ENCODE measurements at regions not wholly inside any gene's neighbourhood (a gene's known extent, or its start where the extent isn't known, plus 50 kb on each side); places are given as distances from the start of the nearest gene placed in this dataset.

DNA sequence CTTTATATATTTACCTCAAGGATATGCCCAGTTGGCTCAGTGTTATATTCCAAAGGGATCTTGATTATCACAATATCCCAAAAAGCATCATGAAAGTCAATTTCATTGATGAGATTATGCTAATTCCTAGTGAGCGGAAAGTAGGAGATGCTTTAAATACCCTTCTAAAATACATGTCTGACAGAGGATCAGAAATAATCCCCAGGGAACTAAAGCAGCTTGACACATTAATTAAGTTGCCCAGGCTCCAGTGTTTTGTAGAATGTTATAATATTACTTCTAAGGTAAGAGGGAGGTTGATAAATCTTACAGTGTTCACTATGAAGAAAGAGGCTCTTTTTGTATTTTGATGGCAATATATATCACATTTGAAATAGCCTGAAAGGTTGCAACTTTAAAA, 767.5 kb upstream of the ROBO1 start:
- H3K27ac ChIP-seq: no peak overlapping the region
- H3K27me3 ChIP-seq (replicated peaks; ENCODE audit: insufficient read depth): no peaks in the 10 kb centered on the region
- no peaks in the 10 kb centered on the region for H4K20me1 ChIP-seq (ENCODE audit: insufficient read depth)
- H3K9me2 ChIP-seq (ENCODE audit: insufficient read depth): no peaks in the 10 kb centered on the region
- H3K4me3 ChIP-seq: no peak overlapping the region
- no peaks in the 10 kb centered on the region for H3F3A ChIP-seq (ENCODE audit: insufficient read depth)
- H3K36me3 ChIP-seq (ENCODE audit: low read depth): no peaks in the 10 kb centered on the region
- H3K79me2 ChIP-seq (ENCODE audit: insufficient read depth): no peaks in the 10 kb centered on the region
- H3K9me3 ChIP-seq (ENCODE audit: low read depth): no peaks in the 10 kb centered on the region
- TF ChIP-seq EZH2 (IDR thresholded peaks at IDR 0.05; ENCODE audit: insufficient read depth, poor library complexity, severe bottlenecking): no peak
- no peak for TF ChIP-seq EZH2phosphoT487 (IDR thresholded peaks at IDR 0.05; ENCODE audit: insufficient read depth, low read depth)
- no peak overlapping the region for H2AFZ ChIP-seq
- DNase-seq: no peak
- in situ Hi-C loops (cut with MboI): no loop called here
- H3K9ac ChIP-seq: no peak overlapping the region
- WGBS, 2 experiments (ENCODE audit: low coverage in 1 of 2, low lambda C conversion rate in 2 of 2, missing lambda C conversion rate in 2 of 2): 52 to 87% methylated on average over 1 of the region's 1 CpG
- H3K4me1 ChIP-seq (ENCODE audit: insufficient read depth): no peaks in the 10 kb centered on the region
- H3K4me2 ChIP-seq (ENCODE audit: unreplicated experiment): no peak overlapping the region

- no peaks in the 10 kb centered on the region for H3K36me3 ChIP-seq (ENCODE audit: low read depth)
- in situ Hi-C loops (cut with MboI): no loop called here
- no peak overlapping the region for H3K27ac ChIP-seq
- 31 to 35% methylated on average over 3 of the region's 3 CpGs for WGBS, 2 experiments (ENCODE audit: low coverage in 1 of 2, low lambda C conversion rate in 2 of 2, missing lambda C conversion rate in 2 of 2)
- no peaks in the 10 kb centered on the region for H3F3A ChIP-seq (ENCODE audit: insufficient read depth)
- H2AFZ ChIP-seq: no peak overlapping the region
- no peaks in the 10 kb centered on the region for H3K9me3 ChIP-seq (ENCODE audit: low read depth)
- no peaks in the 10 kb centered on the region for H3K79me2 ChIP-seq (ENCODE audit: insufficient read depth)
- H3K4me3 ChIP-seq: no peak overlapping the region
- H3K4me2 ChIP-seq (ENCODE audit: unreplicated experiment): no peak overlapping the region
- H3K9me2 ChIP-seq (ENCODE audit: insufficient read depth): no peaks in the 10 kb centered on the region
- no peaks in the 10 kb centered on the region for H3K4me1 ChIP-seq (ENCODE audit: insufficient read depth)
- H3K9ac ChIP-seq: no peak overlapping the region
- TF ChIP-seq EZH2 (IDR thresholded peaks at IDR 0.05; ENCODE audit: insufficient read depth, poor library complexity, severe bottlenecking) (no peak), EZH2phosphoT487 (IDR thresholded peaks at IDR 0.05; ENCODE audit: insufficient read depth, low read depth) (no peak)
- no peaks in the 10 kb centered on the region for H3K27me3 ChIP-seq (replicated peaks; ENCODE audit: insufficient read depth)
- DNase-seq: peak; percentile 49
- no peaks in the 10 kb centered on the region for H4K20me1 ChIP-seq (ENCODE audit: insufficient read depth)
These were observed 765.8 kb upstream of the ROBO1 start for GRCh38 chr3:80533553-80533952.

DNA sequence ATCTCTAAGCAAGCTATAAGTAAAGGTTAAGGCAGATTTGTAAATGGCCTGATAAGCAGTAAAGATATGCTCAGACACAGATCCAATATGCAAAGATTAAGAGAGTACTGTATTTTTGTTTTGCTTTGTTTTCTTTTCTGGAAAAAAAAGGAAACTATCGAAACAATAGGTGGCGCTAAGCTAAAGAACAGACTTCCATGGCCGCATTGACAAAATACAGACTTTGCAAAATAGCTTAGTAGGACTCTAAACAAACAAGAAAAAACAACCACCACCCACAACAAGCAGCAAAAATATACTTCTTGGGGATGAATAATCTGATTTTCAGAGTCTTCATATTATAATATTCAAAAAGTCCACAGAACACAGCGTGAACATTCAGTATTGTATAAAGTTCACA, 758.4 kb upstream of the ROBO1 start:
- Histone ChIP-seq H3K9me3 (ENCODE audit: low read depth) (no peaks in the 10 kb centered on the region), H3K36me3 (ENCODE audit: low read depth) (no peaks in the 10 kb centered on the region), H3K27ac (no peak overlapping the region), H3K79me2 (ENCODE audit: insufficient read depth) (no peaks in the 10 kb centered on the region), H2AFZ (no peak overlapping the region), H4K20me1 (ENCODE audit: insufficient read depth) (no peaks in the 10 kb centered on the region), H3K9me2 (ENCODE audit: insufficient read depth) (no peaks in the 10 kb centered on the region), H3K4me3 (no peak overlapping the region), H3K4me2 (ENCODE audit: unreplicated experiment) (no peak overlapping the region), H3F3A (ENCODE audit: insufficient read depth) (no peaks in the 10 kb centered on the region), H3K9ac (no peak overlapping the region), H3K4me1 (ENCODE audit: insufficient read depth) (no peaks in the 10 kb centered on the region), H3K27me3 (replicated peaks; ENCODE audit: insufficient read depth) (no peaks in the 10 kb centered on the region)
- TF ChIP-seq EZH2 (IDR thresholded peaks at IDR 0.05; ENCODE audit: insufficient read depth, poor library complexity, severe bottlenecking) (no peak), EZH2phosphoT487 (IDR thresholded peaks at IDR 0.05; ENCODE audit: insufficient read depth, low read depth) (no peak)
- in situ Hi-C loops (cut with MboI): no loop called here
- whole genome bisulfite sequencing, 2 experiments (ENCODE audit: low coverage in 1 of 2, low lambda C conversion rate in 2 of 2, missing lambda C conversion rate in 2 of 2): 80 to 82% methylated on average over 4 of the region's 4 CpGs
- no peak for DNase-seq

DNA sequence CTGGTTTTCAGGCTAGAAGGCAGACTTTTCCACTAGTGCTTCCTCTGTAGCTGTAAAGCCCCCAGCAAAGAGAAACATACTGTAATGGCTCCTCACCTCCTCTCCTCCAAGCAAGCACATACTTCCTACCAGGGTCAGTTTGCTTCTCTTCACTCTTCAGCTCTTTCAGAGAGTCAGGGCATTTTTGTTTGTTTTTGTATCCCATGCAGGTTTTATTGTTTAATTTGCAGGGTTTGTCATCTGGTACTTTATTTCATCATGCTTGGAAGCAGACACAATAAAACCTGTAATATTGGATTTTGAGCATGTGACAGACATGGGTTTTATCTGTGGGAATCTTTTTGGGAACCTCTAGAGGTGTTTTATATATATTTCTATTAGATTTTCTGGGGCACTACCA, 753.3 kb upstream of the ROBO1 start:
- no peak overlapping the region for H3K4me3 ChIP-seq

DNA sequence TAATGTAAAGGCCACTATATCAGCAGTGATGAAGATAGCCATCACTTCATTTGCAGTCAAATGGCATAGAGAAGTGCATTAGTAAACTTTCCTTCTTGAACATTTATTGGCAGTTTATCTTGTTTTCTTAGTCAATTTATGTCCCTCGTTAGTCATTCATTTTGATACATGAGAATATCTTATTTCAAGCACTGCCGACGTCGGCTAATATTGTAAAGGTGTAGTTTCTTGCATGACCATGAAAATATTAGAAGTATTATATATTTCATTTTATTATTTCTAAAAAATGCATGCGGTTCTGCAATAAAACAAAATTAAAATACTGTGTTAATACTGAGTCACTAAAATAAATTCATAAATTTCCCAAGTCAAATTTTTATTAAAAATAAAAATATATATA, 751.6 kb upstream of the ROBO1 start:
- 52 to 54% methylated on average over 5 of the region's 5 CpGs for WGBS, 2 experiments (ENCODE audit: low coverage in 1 of 2, low lambda C conversion rate in 2 of 2, missing lambda C conversion rate in 2 of 2)
- Histone ChIP-seq H3K79me2 (ENCODE audit: insufficient read depth) (no peaks in the 10 kb centered on the region), H3K9me3 (ENCODE audit: low read depth) (no peaks in the 10 kb centered on the region), H3K4me2 (ENCODE audit: unreplicated experiment) (no peak overlapping the region), H3K27ac (no peak overlapping the region), H3K4me3 (no peak overlapping the region), H3K4me1 (ENCODE audit: insufficient read depth) (no peaks in the 10 kb centered on the region), H4K20me1 (ENCODE audit: insufficient read depth) (no peaks in the 10 kb centered on the region), H2AFZ (no peak overlapping the region), H3K9me2 (ENCODE audit: insufficient read depth) (0 out of 2 replicates have a peak, but pooled peaks cover 3% of the 10 kb centered on the region), H3K27me3 (replicated peaks; ENCODE audit: insufficient read depth) (no peaks in the 10 kb centered on the region), H3K36me3 (ENCODE audit: low read depth) (no peaks in the 10 kb centered on the region), H3K9ac (no peak overlapping the region), H3F3A (ENCODE audit: insufficient read depth) (no peaks in the 10 kb centered on the region)
- in situ Hi-C loops (cut with MboI): no loop called here
- no peak for DNase-seq
- TF ChIP-seq EZH2 (IDR thresholded peaks at IDR 0.05; ENCODE audit: insufficient read depth, poor library complexity, severe bottlenecking) (no peak), EZH2phosphoT487 (IDR thresholded peaks at IDR 0.05; ENCODE audit: insufficient read depth, low read depth) (no peak)

More for the DNA sequence above, 753.3 kb upstream of the ROBO1 start:
- Histone ChIP-seq H3K27me3 (replicated peaks; ENCODE audit: insufficient read depth) (no peaks in the 10 kb centered on the region), H3K9me2 (ENCODE audit: insufficient read depth) (0 out of 2 replicates have a peak, but pooled peaks cover 3% of the 10 kb centered on the region), H3F3A (ENCODE audit: insufficient read depth) (no peaks in the 10 kb centered on the region), H3K9me3 (ENCODE audit: low read depth) (no peaks in the 10 kb centered on the region), H3K79me2 (ENCODE audit: insufficient read depth) (no peaks in the 10 kb centered on the region), H3K9ac (no peak overlapping the region), H4K20me1 (ENCODE audit: insufficient read depth) (no peaks in the 10 kb centered on the region), H3K27ac (no peak overlapping the region), H2AFZ (no peak overlapping the region), H3K4me2 (ENCODE audit: unreplicated experiment) (no peak overlapping the region), H3K36me3 (ENCODE audit: low read depth) (no peaks in the 10 kb centered on the region), H3K4me1 (ENCODE audit: insufficient read depth) (no peaks in the 10 kb centered on the region)
- no peak for TF ChIP-seq EZH2 (IDR thresholded peaks at IDR 0.05; ENCODE audit: insufficient read depth, poor library complexity, severe bottlenecking)
- TF ChIP-seq EZH2phosphoT487 (IDR thresholded peaks at IDR 0.05; ENCODE audit: insufficient read depth, low read depth): no peak
- DNase-seq: no peak
- in situ Hi-C loops (cut with MboI): no loop called here
